D721Med (cell line): ENCODE measurements at regions not wholly inside any gene's neighbourhood (a gene's known extent, or its start where the extent isn't known, plus 50 kb on each side); places are given as distances from the start of the nearest gene placed in this dataset.

ENCODE experiments used
- DNase-seq: peaks from one replicate; pipeline ENCODE4 v3.0.0; 2011; ENCODE audit warnings: low spot score; ENCODE audit not compliant: insufficient read length
- FAIRE-seq: peaks from 2 replicates; lab custom pipeline; 2011; peaks lifted over from hg19 to GRCh38; lab: Jason Lieb, UNC
- TF ChIP-seq, protein P1 (sequence below): IDR thresholded peaks from 2 replicates; pipeline ENCODE4 v1.5.1; 2012; ENCODE audit warnings: mild to moderate bottlenecking, control low read depth; ENCODE audit not compliant: insufficient read depth; ENCODE audit errors: missing control alignments

- FAIRE-seq, result no peak
Measured at GRCh38 chr4:182018691-182019090, 224.5 kb upstream of the TENM3 start.

GRCh38 chr4:182019148-182019652, 224.0 kb upstream of the TENM3 start:
- TF ChIP-seq, protein P1, sequence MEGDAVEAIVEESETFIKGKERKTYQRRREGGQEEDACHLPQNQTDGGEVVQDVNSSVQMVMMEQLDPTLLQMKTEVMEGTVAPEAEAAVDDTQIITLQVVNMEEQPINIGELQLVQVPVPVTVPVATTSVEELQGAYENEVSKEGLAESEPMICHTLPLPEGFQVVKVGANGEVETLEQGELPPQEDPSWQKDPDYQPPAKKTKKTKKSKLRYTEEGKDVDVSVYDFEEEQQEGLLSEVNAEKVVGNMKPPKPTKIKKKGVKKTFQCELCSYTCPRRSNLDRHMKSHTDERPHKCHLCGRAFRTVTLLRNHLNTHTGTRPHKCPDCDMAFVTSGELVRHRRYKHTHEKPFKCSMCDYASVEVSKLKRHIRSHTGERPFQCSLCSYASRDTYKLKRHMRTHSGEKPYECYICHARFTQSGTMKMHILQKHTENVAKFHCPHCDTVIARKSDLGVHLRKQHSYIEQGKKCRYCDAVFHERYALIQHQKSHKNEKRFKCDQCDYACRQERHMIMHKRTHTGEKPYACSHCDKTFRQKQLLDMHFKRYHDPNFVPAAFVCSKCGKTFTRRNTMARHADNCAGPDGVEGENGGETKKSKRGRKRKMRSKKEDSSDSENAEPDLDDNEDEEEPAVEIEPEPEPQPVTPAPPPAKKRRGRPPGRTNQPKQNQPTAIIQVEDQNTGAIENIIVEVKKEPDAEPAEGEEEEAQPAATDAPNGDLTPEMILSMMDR, result no peak
- no peak for DNase-seq
- FAIRE-seq, result no peak

More at GRCh38 chr4:182018691-182019090, 224.5 kb upstream of the TENM3 start:
- no peak for DNase-seq
- TF ChIP-seq, protein P1, result no peak

- FAIRE-seq (no peak), DNase-seq (no peak)
- TF ChIP-seq, protein P1, result no peak
Measured at GRCh38 chr4:182022909-182023308, 220.3 kb upstream of the TENM3 start.

DNA sequence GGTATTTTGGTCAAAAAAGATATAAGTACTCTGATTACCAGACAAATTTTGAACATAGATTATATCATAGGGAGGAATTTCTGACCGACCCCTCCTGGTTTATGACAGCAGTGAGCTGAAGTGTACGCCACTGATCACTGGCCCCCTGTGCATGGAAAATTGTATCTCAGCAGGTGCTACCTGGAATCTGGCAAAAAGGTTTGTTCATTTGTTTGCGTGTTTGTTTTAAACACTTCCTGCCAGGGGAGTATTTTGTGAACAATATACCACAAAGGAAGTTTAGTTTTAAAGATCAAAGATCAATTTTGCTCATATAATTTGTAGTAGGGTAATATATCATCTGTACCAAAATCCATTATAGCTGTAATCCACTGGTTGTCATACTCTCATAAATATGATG, 219.7 kb upstream of the TENM3 start:
- FAIRE-seq (no peak), DNase-seq (no peak)
- TF ChIP-seq, protein P1, result no peak

DNA sequence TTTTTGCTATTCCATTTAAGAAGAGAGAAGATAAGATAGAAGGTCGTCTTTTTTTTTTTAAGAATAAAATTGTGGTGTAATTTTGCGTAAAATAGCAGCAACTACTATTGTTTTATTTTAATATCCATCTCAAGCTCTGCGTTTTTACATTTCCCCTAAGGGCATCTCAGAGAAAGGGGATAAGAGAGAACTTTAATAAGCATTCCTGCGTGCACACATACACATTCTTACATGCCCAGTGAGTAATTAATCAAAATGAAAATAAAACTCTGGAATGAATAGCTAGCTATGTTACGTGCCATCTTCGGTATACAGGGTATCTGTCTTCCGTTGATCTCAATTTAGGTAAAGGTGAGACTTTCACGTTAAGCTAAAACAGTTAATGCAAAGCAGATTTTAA, 200.3 kb upstream of the TENM3 start:
- DNase-seq (no peak), FAIRE-seq (no peak)
- TF ChIP-seq, protein P1, result no peak

DNA sequence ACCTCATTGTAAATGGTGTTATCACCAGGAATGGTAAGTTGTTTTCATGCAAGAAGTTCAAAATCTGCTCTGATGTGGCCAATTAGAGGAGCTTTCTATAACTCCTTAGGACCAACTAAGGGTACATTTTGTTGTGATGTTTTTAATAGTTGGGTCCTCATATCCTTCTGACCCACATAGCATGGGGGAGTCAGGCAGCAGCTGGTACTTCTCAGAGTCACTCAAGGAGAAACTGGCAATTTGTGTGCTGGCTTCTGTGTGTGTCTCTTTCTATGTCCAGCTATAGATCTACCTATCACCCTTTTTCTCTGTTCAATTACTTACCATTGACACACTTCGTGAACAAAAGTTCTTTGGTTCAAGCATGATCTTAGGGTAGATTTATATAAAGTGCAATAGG, 194.3 kb upstream of the TENM3 start:
- TF ChIP-seq, protein P1, result no peak
- FAIRE-seq (no peak), DNase-seq (no peak)

- TF ChIP-seq, protein P1, result no peak
- FAIRE-seq (no peak), DNase-seq (no peak)
Measured at GRCh38 chr4:182056866-182057265, 186.3 kb upstream of the TENM3 start.
